ENCODE measurements at regions not wholly inside any gene's neighbourhood (a gene's known extent, or its start where the extent isn't known, plus 50 kb on each side); places are given as distances from the start of the nearest gene placed in this dataset.
"Not testable (repeated sequence)": the region's sequence is repeated elsewhere in the genome, so short reads cannot be mapped to it uniquely, and the experiment has no call there.

DNA sequence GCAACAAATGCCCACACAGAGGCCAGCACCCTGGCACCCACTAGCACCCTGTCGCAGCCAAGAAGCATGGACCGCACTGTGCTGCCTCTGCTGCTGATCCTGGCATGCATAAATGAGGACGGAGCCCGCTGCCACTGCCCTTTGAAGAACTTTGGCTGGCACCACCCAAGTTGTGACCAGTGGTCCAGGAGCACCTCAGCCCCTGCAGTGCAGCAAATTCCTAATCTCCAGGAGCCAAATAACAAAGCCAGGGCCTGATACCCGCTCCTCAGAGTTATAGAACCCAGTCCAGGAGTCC lies 807.2 kb downstream of the GLUD2 start:
- no peak for DNase-seq (ENCODE audit: low read depth)

- no peak for DNase-seq (ENCODE audit: low read depth)
These were observed 811.6 kb downstream of the GLUD2 start for GRCh38 chrX:121858867-121859647.

DNA sequence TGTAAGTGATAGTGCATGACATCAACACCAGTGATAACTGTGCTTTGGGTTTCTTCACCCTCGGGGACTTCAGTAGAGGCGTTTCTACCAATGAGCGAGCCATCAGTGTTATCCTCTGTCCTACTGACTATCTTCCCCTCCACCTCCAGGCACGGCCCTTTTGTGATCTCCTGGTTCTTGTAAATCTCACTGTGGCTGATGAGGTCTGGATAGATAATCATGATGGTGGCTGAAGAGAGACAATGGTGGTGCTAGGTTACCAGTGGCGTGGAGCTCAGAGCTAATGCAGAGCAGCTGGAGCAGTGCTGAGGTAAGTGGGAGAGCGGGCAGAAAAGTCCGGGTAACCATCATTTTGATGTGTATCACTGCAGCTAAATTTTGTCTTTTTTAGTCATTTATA lies 816.6 kb downstream of the GLUD2 start:
- no peak for DNase-seq (ENCODE audit: low read depth)

DNA sequence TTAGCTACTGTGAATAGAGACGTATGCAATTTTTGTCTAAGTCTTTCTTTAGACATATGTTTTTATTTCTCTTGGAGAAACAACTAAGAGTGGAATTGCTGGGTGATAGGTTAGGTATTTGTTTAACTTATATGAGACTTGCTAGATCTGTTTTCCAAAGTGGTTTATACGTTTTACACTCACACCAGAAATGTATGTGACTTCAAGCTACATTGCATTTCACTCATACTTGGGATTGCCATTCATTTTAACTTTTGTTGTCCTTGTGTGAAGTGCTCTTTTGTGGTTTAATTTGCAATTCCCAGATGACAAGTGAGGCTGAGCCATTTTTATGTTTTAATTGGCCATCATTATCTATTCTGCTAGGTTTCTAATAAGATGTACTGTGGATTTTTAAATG lies 817.2 kb downstream of the GLUD2 start:
- DNase-seq (ENCODE audit: low read depth) = no peak

DNA sequence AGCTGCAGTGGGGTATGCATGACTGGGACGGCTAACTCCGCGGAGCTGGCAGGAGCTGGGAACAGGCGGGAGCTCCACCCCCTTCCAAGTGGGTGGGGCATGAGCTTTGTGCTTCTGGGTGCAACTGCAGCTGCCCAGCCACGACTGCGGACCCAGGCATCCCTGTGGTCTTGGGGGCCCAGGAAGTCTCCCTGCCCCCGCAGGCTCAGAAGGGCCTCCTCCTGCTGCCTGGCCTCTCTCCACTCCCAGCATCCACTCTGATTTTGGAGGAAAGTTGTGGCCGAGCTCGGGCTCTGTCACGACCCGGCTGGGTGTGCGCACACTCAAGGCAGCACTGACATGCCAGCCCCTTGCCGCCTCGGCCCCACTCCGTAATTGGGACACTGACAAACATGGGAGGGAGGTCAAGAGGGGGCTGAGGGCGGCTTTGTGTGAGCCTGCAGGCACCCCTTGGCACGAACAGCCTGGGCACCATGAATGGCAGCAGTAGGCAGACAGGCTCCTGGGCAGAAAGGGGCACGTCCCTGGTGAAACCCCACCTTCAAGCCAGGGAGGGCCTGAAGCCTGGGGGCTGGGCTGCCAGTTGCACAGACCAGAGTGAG lies 822.6 kb downstream of the GLUD2 start:
- no peak for DNase-seq (ENCODE audit: low read depth)

GRCh38 chrX:121871122-121871521 lies 823.7 kb downstream of the GLUD2 start:
- no peak for DNase-seq (ENCODE audit: low read depth)

GRCh38 chrX:121876305-121876704 lies 828.9 kb downstream of the GLUD2 start:
- peak; percentile 37 for DNase-seq (ENCODE audit: low read depth)

DNA sequence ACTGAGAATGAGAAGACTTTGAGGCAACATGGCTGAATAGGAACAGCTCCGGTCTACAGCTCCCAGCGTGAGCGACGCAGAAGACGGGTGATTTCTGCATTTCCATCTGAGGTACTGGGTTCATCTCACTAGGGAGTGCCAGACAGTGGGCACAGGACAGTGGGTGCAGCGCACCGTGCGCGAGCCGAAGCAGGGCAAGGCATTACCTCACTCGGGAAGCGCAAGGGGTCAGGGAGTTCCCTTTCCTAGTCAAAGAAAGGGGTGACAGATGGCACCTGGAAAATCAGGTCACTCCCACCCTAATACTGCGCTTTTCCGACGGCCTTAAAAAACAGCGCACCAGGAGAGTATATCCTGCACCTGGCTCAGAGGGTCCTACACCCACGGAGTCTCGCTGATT lies 829.9 kb downstream of the GLUD2 start:
- not testable (repeated sequence) for DNase-seq (ENCODE audit: low read depth)

- no peak for DNase-seq (ENCODE audit: low read depth)
These were observed 839.1 kb downstream of the GLUD2 start for GRCh38 chrX:121886557-121886956.

GRCh38 chrX:121894756-121895155 lies 847.3 kb downstream of the GLUD2 start:
- no peak for DNase-seq (ENCODE audit: low read depth)

DNA sequence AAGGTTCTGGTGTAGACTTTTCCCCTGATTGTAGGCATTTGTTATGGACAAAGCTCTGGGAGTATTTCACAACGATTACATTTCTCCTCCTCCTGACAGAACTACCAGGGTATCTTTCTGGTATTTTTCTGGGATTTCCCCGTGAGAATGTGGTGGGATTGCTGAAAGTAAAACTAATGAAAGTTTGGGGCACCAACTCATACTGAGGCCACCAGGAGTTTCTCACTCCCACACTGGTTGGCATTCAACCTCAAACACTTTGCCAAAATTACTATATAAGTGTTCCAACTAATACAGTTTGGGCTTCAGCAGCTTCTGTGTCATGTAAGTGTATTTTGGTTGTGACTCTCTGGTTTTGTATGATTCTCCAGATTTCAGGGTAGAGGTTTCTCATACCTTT lies 855.1 kb downstream of the GLUD2 start:
- DNase-seq (ENCODE audit: low read depth) = no peak

GRCh38 chrX:121903961-121904360 lies 856.6 kb downstream of the GLUD2 start:
- DNase-seq (ENCODE audit: low read depth) = no peak

DNA sequence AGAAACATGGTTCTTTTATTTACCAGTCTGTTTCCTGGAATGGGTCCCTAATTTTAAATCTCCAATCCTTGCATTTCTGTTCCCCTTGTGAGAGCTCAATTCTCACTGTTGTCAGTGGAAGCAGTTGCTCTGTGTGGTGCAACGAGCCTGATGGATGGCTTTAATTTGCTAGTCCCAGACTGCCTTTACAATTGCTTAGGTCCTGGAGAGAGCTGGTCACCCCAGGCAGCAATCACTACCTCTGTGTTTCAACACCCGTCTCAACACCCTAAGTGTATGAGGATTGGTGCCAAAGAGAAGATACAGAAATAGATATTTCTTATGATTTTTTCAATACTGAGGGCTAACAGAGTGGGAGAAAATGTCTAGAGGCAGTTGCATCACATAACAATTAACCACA lies 873.8 kb downstream of the GLUD2 start:
- no peak for DNase-seq (ENCODE audit: low read depth)

DNA sequence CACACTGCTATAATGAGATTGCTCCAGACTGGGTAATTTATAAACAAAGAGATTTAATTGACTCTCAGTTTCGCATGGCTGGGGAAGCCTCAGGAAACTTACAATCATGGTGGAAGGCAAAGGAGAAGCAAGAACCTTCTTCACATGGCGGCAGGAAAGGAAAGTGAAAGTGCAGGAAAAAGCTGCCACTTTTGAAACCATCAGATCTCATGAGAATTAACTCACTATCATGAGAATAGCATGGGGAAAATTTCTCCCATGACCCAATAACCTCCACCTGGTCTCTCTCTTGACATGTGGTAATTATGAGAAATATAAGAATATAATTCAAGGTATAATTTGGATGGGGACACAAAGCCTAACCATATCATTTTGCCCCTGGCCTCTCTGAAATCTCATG lies 884.2 kb downstream of the GLUD2 start:
- no peak for DNase-seq (ENCODE audit: low read depth)

GRCh38 chrX:121932688-121933087 lies 885.3 kb downstream of the GLUD2 start:
- no peak for DNase-seq (ENCODE audit: low read depth)

DNA sequence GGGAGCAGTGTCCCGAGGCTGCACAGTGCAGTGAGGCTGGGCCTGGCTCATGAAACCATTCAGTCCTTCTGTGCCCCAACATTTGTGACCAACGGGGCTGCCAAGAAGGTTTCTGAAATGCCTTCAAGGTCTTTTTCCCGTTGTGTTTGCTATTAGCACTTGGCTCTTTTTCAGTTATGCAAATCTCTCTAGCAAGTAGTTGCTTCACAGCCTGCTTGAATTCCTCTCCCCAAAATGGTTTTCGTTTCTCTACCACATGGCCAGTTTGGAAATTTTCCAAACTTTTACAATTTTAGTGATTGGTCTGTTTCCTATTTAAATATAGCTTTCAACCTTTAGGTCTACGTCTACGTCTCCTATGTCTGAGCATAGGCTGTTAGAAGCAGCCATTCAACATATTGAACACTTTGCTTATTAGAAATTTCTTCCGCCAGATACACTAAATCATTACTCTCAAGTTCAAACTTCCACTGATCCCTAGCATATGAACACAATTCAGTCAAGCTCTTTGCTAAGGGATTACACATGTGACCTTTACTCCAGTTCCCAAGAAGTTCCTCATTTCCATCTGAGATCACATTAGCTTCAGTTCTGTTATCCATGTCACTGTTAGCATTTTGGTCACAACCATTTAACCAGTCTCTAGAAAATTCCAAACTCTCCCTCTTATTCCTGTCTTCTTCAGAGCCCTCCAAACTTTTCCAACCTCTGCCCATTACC lies 901.8 kb downstream of the GLUD2 start:
- no peak for DNase-seq (ENCODE audit: low read depth)

- peak; percentile 8 for DNase-seq (ENCODE audit: low read depth)
These were observed 911.5 kb downstream of the GLUD2 start for GRCh38 chrX:121958886-121959285.

GRCh38 chrX:121975671-121976070 lies 928.3 kb downstream of the GLUD2 start:
- DNase-seq (ENCODE audit: low read depth) = no peak

DNA sequence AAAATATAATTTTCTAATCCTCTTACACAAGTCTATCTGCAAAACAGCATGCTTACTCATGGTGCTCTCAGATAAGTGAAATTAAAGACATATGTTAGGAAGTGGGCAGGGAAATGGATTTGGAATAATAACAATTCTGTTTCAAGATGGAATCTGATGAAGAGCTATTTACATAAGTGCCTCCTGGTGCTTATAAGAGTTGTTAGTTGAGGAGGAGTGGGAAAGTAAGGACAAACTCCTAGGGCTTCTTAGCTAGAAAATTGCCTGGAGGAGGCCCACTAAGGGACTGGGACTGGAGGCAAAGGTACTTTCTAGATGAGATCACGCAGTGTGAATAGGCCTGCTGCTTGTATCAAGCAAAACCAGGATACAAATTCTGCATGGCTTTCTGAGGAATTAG lies 939.8 kb downstream of the GLUD2 start:
- peak; percentile 35 for DNase-seq (ENCODE audit: low read depth)

- no peak for DNase-seq (ENCODE audit: low read depth)
These were observed 940.4 kb downstream of the GLUD2 start for GRCh38 chrX:121987835-121988234.

DNA sequence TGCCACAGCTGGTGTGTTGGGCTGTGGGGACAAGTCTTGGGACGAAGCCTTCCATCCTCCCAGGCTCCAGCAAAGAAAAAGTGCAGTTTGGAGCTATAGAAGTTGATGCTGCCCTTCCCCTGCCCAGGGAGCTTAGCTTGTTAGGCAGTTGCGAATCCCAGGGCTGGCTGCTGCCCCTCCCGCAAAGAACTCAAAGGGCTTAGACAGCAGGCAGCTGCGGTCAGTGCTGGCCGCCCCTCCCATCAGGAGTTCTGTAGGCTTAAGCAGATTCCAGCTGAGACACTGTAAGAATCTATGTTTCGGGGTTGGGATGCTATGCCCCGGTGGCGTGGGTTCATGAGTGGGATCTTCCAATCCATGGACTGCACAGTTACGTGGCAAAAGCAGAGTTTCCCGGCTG lies 956.7 kb downstream of the GLUD2 start:
- no peak for DNase-seq (ENCODE audit: low read depth)

- DNase-seq (ENCODE audit: low read depth) = no peak
These were observed 979.3 kb downstream of the GLUD2 start for GRCh38 chrX:122026665-122027064.

GRCh38 chrX:122046226-122046625 lies 998.8 kb downstream of the GLUD2 start:
- no peak for DNase-seq (ENCODE audit: low read depth)

DNA sequence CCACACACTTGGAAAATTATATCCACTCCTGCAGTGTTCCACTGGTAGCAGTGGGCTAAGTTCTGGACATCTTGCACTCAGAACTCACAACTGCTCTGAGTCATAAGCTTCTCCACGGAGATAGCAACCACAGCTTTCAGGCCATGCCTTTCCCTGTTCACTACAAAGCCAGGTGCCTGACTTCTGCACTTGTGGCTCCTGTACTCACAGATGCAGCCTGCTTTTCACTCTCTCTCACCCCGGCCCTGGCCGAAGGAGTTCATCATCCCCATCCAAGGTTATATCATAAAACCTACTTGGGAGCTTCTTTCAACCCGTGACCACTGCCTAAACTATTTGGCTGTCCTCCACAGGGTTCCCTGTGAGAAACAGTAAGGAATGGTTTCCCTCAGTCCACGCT lies 999.4 kb downstream of the GLUD2 start:
- DNase-seq (ENCODE audit: low read depth) = no peak

All from non-pigmented ciliary epithelial cell (primary cell).